ENCODE measurements at regions not wholly inside any gene's neighbourhood (a gene's known extent, or its start where the extent isn't known, plus 50 kb on each side); places are given as distances from the start of the nearest gene placed in this dataset.

- ChIA-PET POLR2A (ENCODE audit: low non-redundant PET) (no interaction called here), CTCF (interaction anchor here (0.6 kb wide), 1 partner anchor 129 kb away, joined by 3 read pairs; no protein-coding TSS in a partner anchor)
- H3K27ac ChIP-seq = no peak overlapping the region
- no peak for DNase-seq (ENCODE audit: low spot score)
- no peak for TF ChIP-seq CTCF (conservative IDR thresholded peaks at IDR 0.05; ENCODE audit: low read depth)
Measured at GRCh38 chr13:89883893-89884448, 1463.5 kb upstream of the MIR17HG start.

GRCh38 chr13:89890806-89891205 lies 1456.7 kb upstream of the MIR17HG start:
- no peak for TF ChIP-seq CTCF (conservative IDR thresholded peaks at IDR 0.05; ENCODE audit: low read depth)
- DNase-seq (ENCODE audit: low spot score) = no peak
- no peak overlapping the region for H3K27ac ChIP-seq
- ChIA-PET CTCF (interaction anchor here (0.6 to 0.7 kb wide), 2 partner anchors 9 to 1929 kb away, joined by 3 read pairs; no protein-coding TSS in a partner anchor), POLR2A (ENCODE audit: low non-redundant PET) (no interaction called here)

GRCh38 chr13:89891416-89891815 lies 1456.1 kb upstream of the MIR17HG start:
- POLR2A ChIA-PET (ENCODE audit: low non-redundant PET) = no interaction called here
- CTCF ChIA-PET = interaction anchor here (0.6 kb wide), 1 partner anchor 1929 kb away, joined by 3 read pairs; no protein-coding TSS in a partner anchor
- H3K27ac ChIP-seq = no peak overlapping the region
- no peak for TF ChIP-seq CTCF (conservative IDR thresholded peaks at IDR 0.05; ENCODE audit: low read depth)
- DNase-seq (ENCODE audit: low spot score) = no peak

GRCh38 chr13:89897681-89898080 lies 1449.8 kb upstream of the MIR17HG start:
- no peak for TF ChIP-seq CTCF (conservative IDR thresholded peaks at IDR 0.05; ENCODE audit: low read depth)

GRCh38 chr13:89899302-89900103 lies 1448.0 kb upstream of the MIR17HG start:
- no peak overlapping the region for H3K27ac ChIP-seq
- DNase-seq (ENCODE audit: low spot score) = no peak
- ChIA-PET POLR2A (ENCODE audit: low non-redundant PET) (no interaction called here), CTCF (interaction anchor here (0.6 kb wide), 1 partner anchor 970 kb away, joined by 4 read pairs; no protein-coding TSS in a partner anchor)
- no peak for TF ChIP-seq CTCF (conservative IDR thresholded peaks at IDR 0.05; ENCODE audit: low read depth)

More at GRCh38 chr13:89897681-89898080, 1449.8 kb upstream of the MIR17HG start:
- ChIA-PET POLR2A (ENCODE audit: low non-redundant PET) (no interaction called here), CTCF (no interaction called here)
- no peak overlapping the region for H3K27ac ChIP-seq
- no peak for DNase-seq (ENCODE audit: low spot score)

- ChIA-PET CTCF (interaction anchor here (0.6 kb wide), 1 partner anchor 69 kb away, joined by 5 read pairs; no protein-coding TSS in a partner anchor), POLR2A (ENCODE audit: low non-redundant PET) (no interaction called here)
- TF ChIP-seq CTCF (conservative IDR thresholded peaks at IDR 0.05; ENCODE audit: low read depth) = no peak
- DNase-seq (ENCODE audit: low spot score) = peak; percentile 4
- H3K27ac ChIP-seq = no peak overlapping the region
Measured at GRCh38 chr13:89900104-89900765, 1447.3 kb upstream of the MIR17HG start.

All from RWPE1 (cell line).